ENCODE measurements at regions not wholly inside any gene's neighbourhood (a gene's known extent, or its start where the extent isn't known, plus 50 kb on each side); places are given as distances from the start of the nearest gene placed in this dataset.
A peak's percentile ranks its signal among the peaks of the same experiment; 100 is the strongest.
"Not testable (repeated sequence)": the region's sequence is repeated elsewhere in the genome, so short reads cannot be mapped to it uniquely, and the experiment has no call there.

- not testable (repeated sequence) for DNase-seq (ENCODE audit: low spot score)
Observed at GRCh38 chr11:71721840-71722239, 111.2 kb upstream of the DEFB108B start.

GRCh38 chr11:71723991-71724390, 109.0 kb upstream of the DEFB108B start:
- DNase-seq (ENCODE audit: low spot score), result not testable (repeated sequence)

GRCh38 chr11:71730748-71731147, 102.3 kb upstream of the DEFB108B start:
- not testable (repeated sequence) for DNase-seq (ENCODE audit: low spot score)

- peak; percentile 22 for DNase-seq (ENCODE audit: low spot score)
Observed at GRCh38 chr11:71734368-71734767, 98.6 kb upstream of the DEFB108B start.

- not testable (repeated sequence) for DNase-seq (ENCODE audit: low spot score)
Observed at GRCh38 chr11:71738317-71738716, 94.7 kb upstream of the DEFB108B start.

- not testable (repeated sequence) for DNase-seq (ENCODE audit: low spot score)
Observed at GRCh38 chr11:71743385-71743784, 89.6 kb upstream of the DEFB108B start.

GRCh38 chr11:71745656-71746055, 87.3 kb upstream of the DEFB108B start:
- DNase-seq (ENCODE audit: low spot score), result not testable (repeated sequence)

GRCh38 chr11:71746263-71746662, 86.7 kb upstream of the DEFB108B start:
- not testable (repeated sequence) for DNase-seq (ENCODE audit: low spot score)

GRCh38 chr11:71748965-71749620, 83.9 kb upstream of the DEFB108B start:
- DNase-seq (ENCODE audit: low spot score), result not testable (repeated sequence)

GRCh38 chr11:71750908-71751307, 82.1 kb upstream of the DEFB108B start:
- DNase-seq (ENCODE audit: low spot score), result not testable (repeated sequence)

- not testable (repeated sequence) for DNase-seq (ENCODE audit: low spot score)
Observed at GRCh38 chr11:71764695-71765491, 68.1 kb upstream of the DEFB108B start.

- not testable (repeated sequence) for DNase-seq (ENCODE audit: low spot score)
Observed at GRCh38 chr11:71767016-71767415, 66.0 kb upstream of the DEFB108B start.

- not testable (repeated sequence) for DNase-seq (ENCODE audit: low spot score)
Observed at GRCh38 chr11:71772193-71772592, 60.8 kb upstream of the DEFB108B start.

- DNase-seq (ENCODE audit: low spot score), result no peak
Observed at GRCh38 chr11:71774603-71775222, 58.3 kb upstream of the DEFB108B start.

- DNase-seq (ENCODE audit: low spot score), result not testable (repeated sequence)
Observed at GRCh38 chr11:71780116-71780515, 52.9 kb upstream of the DEFB108B start.

GRCh38 chr11:71780771-71781170, 52.2 kb upstream of the DEFB108B start:
- DNase-seq (ENCODE audit: low spot score), result not testable (repeated sequence)

- not testable (repeated sequence) for DNase-seq (ENCODE audit: low spot score)
Observed at GRCh38 chr11:71781491-71781890, 51.5 kb upstream of the DEFB108B start.

GRCh38 chr11:71782229-71782861, 50.7 kb upstream of the DEFB108B start:
- DNase-seq (ENCODE audit: low spot score), result not testable (repeated sequence)

GRCh38 chr11:71783191-71783590, 49.8 kb upstream of the DEFB108B start:
- DNase-seq (ENCODE audit: low spot score), result not testable (repeated sequence)
